Kidney tubule cell (primary cell): ENCODE measurements at regions not wholly inside any gene's neighbourhood (a gene's known extent, or its start where the extent isn't known, plus 50 kb on each side); places are given as distances from the start of the nearest gene placed in this dataset.

Source experiments
- DNase-seq: peaks from one replicate; pipeline ENCODE4 v3.0.0-alpha.2; 2018; ENCODE audit warnings: low spot score

DNA sequence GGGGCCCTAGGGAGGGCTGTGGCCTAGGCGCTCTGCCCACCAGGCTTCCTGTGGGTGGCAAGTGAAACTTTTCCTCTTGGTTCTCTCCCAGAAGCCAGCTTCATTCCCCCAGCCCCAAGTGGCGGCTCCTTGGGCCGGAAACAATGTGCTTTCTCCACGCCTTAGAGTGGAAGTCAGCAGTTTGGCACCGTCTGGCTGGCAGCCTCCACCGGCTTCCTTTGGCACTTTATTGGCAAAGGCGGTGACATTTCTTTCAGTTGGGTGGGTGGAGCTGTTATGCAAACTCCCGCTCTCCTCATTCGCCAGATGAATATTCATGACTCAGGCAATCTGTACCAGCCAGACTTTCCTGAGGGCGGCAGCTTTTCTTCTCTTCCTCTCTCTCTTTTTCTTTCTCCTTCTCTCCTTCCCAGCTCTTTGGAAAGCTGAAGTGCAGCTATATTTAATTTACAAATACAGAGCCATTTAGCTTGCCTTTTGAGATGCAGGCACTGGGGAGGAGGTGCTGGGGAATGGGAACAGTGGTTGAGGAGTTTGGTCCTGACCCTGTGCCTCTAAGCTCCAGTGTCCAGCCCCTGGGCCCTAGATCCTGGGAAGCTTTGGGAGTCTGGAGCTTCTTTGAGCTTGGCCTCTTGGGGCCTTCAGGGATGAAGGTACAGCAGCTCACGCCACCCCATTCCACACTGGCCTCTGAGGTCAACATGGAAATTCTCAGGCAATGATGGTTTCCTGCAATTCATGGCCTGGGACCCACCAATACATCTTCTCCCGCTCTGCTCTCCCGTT lies 67.8 kb upstream of the POU3F1 start:
- DNase-seq = no peak

DNA sequence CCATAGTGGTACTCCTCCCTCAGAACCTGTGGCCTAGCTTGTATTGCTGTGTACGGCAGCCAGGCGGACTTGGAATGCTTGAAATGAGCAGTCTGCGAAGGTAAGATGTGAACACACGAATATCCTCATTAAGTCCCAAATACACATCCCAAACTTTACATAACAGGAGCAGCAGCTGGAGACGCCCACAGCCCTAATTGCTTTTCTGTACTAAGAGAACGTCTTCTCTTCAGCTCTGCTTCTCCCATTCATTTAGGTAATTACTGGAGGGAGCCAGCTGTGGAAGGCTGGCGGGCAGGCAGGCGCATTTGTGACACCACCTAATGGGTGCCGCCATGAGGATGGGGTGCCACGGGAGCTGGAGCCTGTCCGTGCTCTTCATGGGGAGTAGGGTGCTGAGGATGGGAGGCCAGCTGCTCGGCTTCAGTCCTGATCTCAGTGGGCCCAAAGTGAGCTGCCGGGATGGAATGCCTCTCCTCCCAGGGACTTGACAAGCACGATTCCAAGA lies 66.6 kb upstream of the POU3F1 start:
- DNase-seq = no peak

DNA sequence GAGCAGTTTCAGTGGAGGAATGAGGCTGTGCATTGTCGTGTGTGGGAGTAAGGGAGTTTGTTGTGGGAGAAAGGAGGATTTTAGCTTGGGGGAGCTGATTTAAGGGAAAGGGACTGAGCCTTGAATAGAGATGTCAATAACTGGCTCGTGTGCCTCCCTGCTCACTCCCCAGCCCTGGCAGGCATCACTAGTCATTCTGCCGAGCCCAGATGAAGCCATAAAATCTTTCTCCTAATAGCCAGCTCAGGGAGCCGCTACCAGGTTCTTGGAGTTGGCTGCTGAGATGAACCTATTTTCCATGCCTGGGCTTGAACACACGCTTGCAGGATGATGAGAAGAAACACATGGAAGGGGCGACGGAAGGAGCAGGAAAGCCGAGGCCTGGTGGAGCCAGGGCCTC lies 65.0 kb upstream of the POU3F1 start:
- no peak for DNase-seq

- DNase-seq = no peak
Observed at GRCh38 chr1:38105267-38105666, 58.7 kb upstream of the POU3F1 start.

- DNase-seq = no peak
Observed at GRCh38 chr1:38102636-38103035, 56.0 kb upstream of the POU3F1 start.

- DNase-seq = no peak
Observed at GRCh38 chr1:38101037-38101785, 54.6 kb upstream of the POU3F1 start.

DNA sequence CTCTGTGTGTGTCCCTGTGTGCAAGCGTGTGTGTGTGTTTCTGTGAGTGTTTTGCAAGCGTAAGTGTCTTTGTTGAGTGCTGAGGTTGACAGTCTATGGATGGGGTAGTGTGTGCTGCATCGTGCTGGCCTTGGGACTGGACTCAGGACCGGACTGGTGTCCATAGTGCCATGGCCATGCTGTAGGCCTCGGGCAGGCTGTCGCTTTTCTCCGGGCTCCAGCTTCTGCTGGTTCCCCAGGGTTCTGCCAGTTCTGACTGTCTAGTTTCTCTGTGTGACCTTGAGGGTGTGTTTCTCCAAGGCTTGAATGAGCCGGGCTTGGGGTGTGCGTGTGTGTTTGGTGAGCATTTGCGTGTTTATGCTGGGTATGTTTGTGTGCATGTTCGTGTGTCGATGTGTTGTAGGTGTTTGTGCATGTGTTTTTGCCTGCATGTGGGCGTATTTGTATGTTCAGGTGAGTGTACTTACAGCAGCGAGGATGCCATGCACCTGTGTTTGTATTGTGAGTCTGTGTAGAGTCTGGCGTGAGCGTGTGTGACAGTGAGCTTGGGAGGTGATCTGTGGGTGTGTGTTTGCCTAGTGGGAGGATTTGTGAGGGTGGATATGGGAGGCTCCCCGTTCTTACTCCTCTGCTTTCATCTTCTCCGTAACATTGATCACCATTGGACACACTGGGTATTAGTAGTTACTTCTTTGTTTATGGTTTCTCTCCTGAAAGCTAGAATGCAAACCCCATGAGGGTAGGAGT lies 51.7 kb upstream of the POU3F1 start:
- no peak for DNase-seq

DNA sequence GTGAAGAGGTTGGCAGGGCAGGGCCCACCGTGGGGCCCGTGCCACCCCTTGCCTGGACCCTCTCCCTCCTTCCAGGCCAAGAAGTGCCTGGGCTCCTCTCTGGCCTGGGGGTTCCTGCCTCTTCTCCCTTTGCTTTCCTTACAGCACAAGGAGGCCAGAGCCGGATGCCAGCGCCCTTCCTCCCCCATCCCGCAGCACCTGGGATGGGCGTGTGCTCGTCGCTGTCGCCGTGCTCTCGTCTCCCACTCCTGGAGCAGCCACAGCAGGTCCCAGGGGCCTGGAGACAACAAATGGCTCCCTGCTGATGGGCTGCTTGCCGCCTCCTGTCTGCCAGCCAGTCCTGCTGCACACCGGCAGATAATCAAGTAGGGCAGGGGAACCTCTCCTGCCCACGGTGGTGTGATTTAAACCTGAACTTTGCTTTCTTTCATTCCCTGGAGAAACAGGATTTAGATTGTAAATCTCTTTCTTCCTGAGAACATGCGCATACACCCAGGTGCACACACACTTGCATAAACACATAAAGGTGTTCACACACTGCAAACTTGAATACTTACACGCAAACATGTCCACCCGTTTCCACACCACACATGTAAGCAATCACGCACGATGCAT lies 50.8 kb upstream of the POU3F1 start:
- DNase-seq = no peak
